ENCODE measurements at regions not wholly inside any gene's neighbourhood (a gene's known extent, or its start where the extent isn't known, plus 50 kb on each side); places are given as distances from the start of the nearest gene placed in this dataset.
"Not testable (repeated sequence)": the region's sequence is repeated elsewhere in the genome, so short reads cannot be mapped to it uniquely, and the experiment has no call there.

GRCh38 chr10:52502237-52502636 is 188.2 kb downstream of the DKK1 start:
- intact Hi-C loops (cut with DNase I; ENCODE audit: low total_unique reads) = no loop called here

GRCh38 chr10:52505341-52505740 is 191.3 kb downstream of the DKK1 start:
- H3K36me3 ChIP-seq; intact Hi-C loops (cut with DNase I; ENCODE audit: low total_unique reads); DNase-seq; H3K9me3 ChIP-seq; H3K27ac ChIP-seq; H3K27me3 ChIP-seq; H3K4me1 ChIP-seq; in situ Hi-C loops (cut with MboI; ENCODE audit: low pct_ligation_motif_present in 1 of 4, low pct_unique_long_range_greater_than_20kb in 1 of 4, low sequenced_read_pairs in 3 of 4); H3K4me3 ChIP-seq: not testable (repeated sequence)
- WGBS, 2 donors (ENCODE audit: low coverage in 1 of 2) = 84 to 98% methylated on average over 7 of the region's 7 CpGs

More at GRCh38 chr10:52502237-52502636, 188.2 kb downstream of the DKK1 start:
- DNase-seq = no peak
- in situ Hi-C loops (cut with MboI; ENCODE audit: low pct_ligation_motif_present in 1 of 4, low pct_unique_long_range_greater_than_20kb in 1 of 4, low sequenced_read_pairs in 3 of 4) = no loop called here
- Histone ChIP-seq H3K9me3 (no peaks in the 10 kb centered on the region), H3K4me1 (no peaks in the 10 kb centered on the region), H3K27me3 (no peaks in the 10 kb centered on the region), H3K27ac (no peak overlapping the region), H3K4me3 (no peak overlapping the region), H3K36me3 (no peaks in the 10 kb centered on the region)
- TF ChIP-seq EP300 (IDR thresholded peaks at IDR 0.05; ENCODE audit: low read depth) = no peak
- whole genome bisulfite sequencing, 2 donors (ENCODE audit: low coverage in 1 of 2) = 53 to 62% methylated on average over 2 of the region's 2 CpGs

- no peak for DNase-seq
- H3K9me3 ChIP-seq = no peaks in the 10 kb centered on the region
- in situ Hi-C loops (cut with MboI; ENCODE audit: low pct_ligation_motif_present in 1 of 4, low pct_unique_long_range_greater_than_20kb in 1 of 4, low sequenced_read_pairs in 3 of 4) = no loop called here
- H3K27ac ChIP-seq = no peak overlapping the region
- no peaks in the 10 kb centered on the region for H3K27me3 ChIP-seq
- no peak overlapping the region for H3K4me3 ChIP-seq
- TF ChIP-seq POLR2AphosphoS5 (IDR thresholded peaks at IDR 0.05) (no peak), POLR2A (IDR thresholded peaks at IDR 0.05) (no peak), EP300 (IDR thresholded peaks at IDR 0.05; ENCODE audit: low read depth) (no peak), CTCF (IDR thresholded peaks at IDR 0.05) (no peak)
- WGBS, 2 donors (ENCODE audit: low coverage in 1 of 2) = 50 to 57% methylated on average over 1 of the region's 1 CpG
- no peaks in the 10 kb centered on the region for H3K4me1 ChIP-seq
- intact Hi-C loops (cut with DNase I; ENCODE audit: low total_unique reads) = no loop called here
- H3K36me3 ChIP-seq = no peaks in the 10 kb centered on the region
Observed at GRCh38 chr10:52514481-52514880, 200.4 kb downstream of the DKK1 start.

- no peaks in the 10 kb centered on the region for H3K9me3 ChIP-seq
- no peaks in the 10 kb centered on the region for H3K4me1 ChIP-seq
- 17 to 49% methylated on average over 2 of the region's 2 CpGs for WGBS, 2 donors (ENCODE audit: low coverage in 1 of 2)
- H3K4me3 ChIP-seq = no peak overlapping the region
- in situ Hi-C loops (cut with MboI; ENCODE audit: low pct_ligation_motif_present in 1 of 4, low pct_unique_long_range_greater_than_20kb in 1 of 4, low sequenced_read_pairs in 3 of 4) = no loop called here
- TF ChIP-seq POLR2AphosphoS5 (IDR thresholded peaks at IDR 0.05) = no peak
- no peak for TF ChIP-seq CTCF (IDR thresholded peaks at IDR 0.05)
- no peak for TF ChIP-seq EP300 (IDR thresholded peaks at IDR 0.05; ENCODE audit: low read depth)
- TF ChIP-seq POLR2A (IDR thresholded peaks at IDR 0.05) = no peak
- no peaks in the 10 kb centered on the region for H3K36me3 ChIP-seq
- no peaks in the 10 kb centered on the region for H3K27me3 ChIP-seq
- intact Hi-C loops (cut with DNase I; ENCODE audit: low total_unique reads) = no loop called here
- no peak overlapping the region for H3K27ac ChIP-seq
- no peak for DNase-seq
Observed at GRCh38 chr10:52517012-52517411, 202.9 kb downstream of the DKK1 start.

- no peaks in the 10 kb centered on the region for H3K27me3 ChIP-seq
- no peak overlapping the region for H3K4me3 ChIP-seq
- in situ Hi-C loops (cut with MboI; ENCODE audit: low pct_ligation_motif_present in 1 of 4, low pct_unique_long_range_greater_than_20kb in 1 of 4, low sequenced_read_pairs in 3 of 4) = no loop called here
- H3K4me1 ChIP-seq = no peaks in the 10 kb centered on the region
- DNase-seq = no peak
- H3K27ac ChIP-seq = no peak overlapping the region
- TF ChIP-seq EP300 (IDR thresholded peaks at IDR 0.05; ENCODE audit: low read depth) = no peak
- no peak for TF ChIP-seq CTCF (IDR thresholded peaks at IDR 0.05)
- no peak for TF ChIP-seq POLR2AphosphoS5 (IDR thresholded peaks at IDR 0.05)
- TF ChIP-seq POLR2A (IDR thresholded peaks at IDR 0.05) = no peak
- intact Hi-C loops (cut with DNase I; ENCODE audit: low total_unique reads) = no loop called here
- H3K9me3 ChIP-seq = no peaks in the 10 kb centered on the region
- H3K36me3 ChIP-seq = no peaks in the 10 kb centered on the region
Observed at GRCh38 chr10:52523696-52524095, 209.6 kb downstream of the DKK1 start.

Data from transverse colon (tissue), 4 donors.